MM.1S (cell line): ENCODE measurements at regions not wholly inside any gene's neighbourhood (a gene's known extent, or its start where the extent isn't known, plus 50 kb on each side); places are given as distances from the start of the nearest gene placed in this dataset.

Experiments used
- DNase-seq: peaks from one replicate; pipeline ENCODE4 v3.0.0-alpha.2; 2015
- H2AFZ ChIP-seq: fragments of 300-600 bp; sonication (generic); 2 replicates; pipeline ENCODE4 v1.6.0; 2016; ENCODE audit warnings: antibody characterized with exemption, low read length
- H3F3A ChIP-seq: fragments of 300-600 bp; sonication (generic); 2 replicates; pipeline ENCODE4 v1.6.1; 2016; ENCODE audit warnings: mild to moderate bottlenecking, antibody characterized with exemption, low read length, moderate library complexity, mixed read lengths; ENCODE audit not compliant: insufficient read depth
- H3K27ac ChIP-seq: fragments of 300-600 bp; sonication (generic); 2 replicates; pipeline ENCODE4 v1.5.1; 2016; ENCODE audit warnings: mild to moderate bottlenecking, low read length
- H3K27me3 ChIP-seq: fragments of 300-600 bp; sonication (generic); replicated peaks from 2 replicates; pipeline ENCODE4 v1.6.0; 2016; ENCODE audit warnings: low read length; ENCODE audit not compliant: insufficient read depth
- H3K36me3 ChIP-seq: fragments of 300-600 bp; sonication (generic); replicated peaks from 2 replicates; pipeline ENCODE4 v1.6.1; 2016; ENCODE audit warnings: mild to moderate bottlenecking, low read length, mixed read lengths; ENCODE audit not compliant: insufficient read depth
- H3K4me1 ChIP-seq: fragments of 300-600 bp; sonication (generic); 2 replicates; pipeline ENCODE4 v1.6.1; 2016; ENCODE audit warnings: low read length, mixed read lengths
- H3K4me2 ChIP-seq: fragments of 300-600 bp; sonication (generic); 2 replicates; pipeline ENCODE4 v1.6.0; 2016; ENCODE audit warnings: low read depth, low read length
- H3K4me3 ChIP-seq: fragments of 300-600 bp; sonication (generic); 2 replicates; pipeline ENCODE4 v1.5.1; 2016; ENCODE audit warnings: low read length, mixed read lengths
- H3K79me2 ChIP-seq: fragments of 300-600 bp; sonication (generic); 2 replicates; pipeline ENCODE4 v1.6.1; 2016; ENCODE audit warnings: mixed run types, low read length, mixed read lengths
- H3K9ac ChIP-seq: fragments of 300-600 bp; sonication (generic); 2 replicates; pipeline ENCODE4 v1.6.1; 2016; ENCODE audit warnings: low read length, mixed read lengths
- H3K9me2 ChIP-seq: fragments of 300-600 bp; sonication (generic); replicated peaks from 2 replicates; pipeline ENCODE4 v1.6.1; 2016; ENCODE audit warnings: mild to moderate bottlenecking, low read length, mixed read lengths; ENCODE audit not compliant: insufficient read depth
- H3K9me3 ChIP-seq: fragments of 300-600 bp; sonication (generic); replicated peaks from 2 replicates; pipeline ENCODE4 v1.6.1; 2016; ENCODE audit warnings: mild to moderate bottlenecking, low read length, mixed read lengths; ENCODE audit not compliant: insufficient read depth
- H4K20me1 ChIP-seq: fragments of 300-600 bp; sonication (generic); 2 replicates; pipeline ENCODE4 v1.6.1; 2016; ENCODE audit warnings: mild to moderate bottlenecking, low read length, moderate library complexity, mixed read lengths; ENCODE audit not compliant: insufficient read depth
- CTCF ChIP-seq: fragments of 300-600 bp; sonication (generic); IDR thresholded peaks from 2 replicates; pipeline ENCODE4 v1.5.1; 2016; ENCODE audit warnings: antibody characterized with exemption, low read length, mixed read lengths
- EZH2 ChIP-seq: fragments of 300-600 bp; sonication (generic); optimal IDR thresholded peaks from 2 replicates; pipeline ENCODE3; 2017; ENCODE audit warnings: low read depth, mild to moderate bottlenecking, antibody characterized with exemption, low read length, mixed read lengths
- EZH2phosphoT487 ChIP-seq: fragments of 300-600 bp; sonication (generic); IDR thresholded peaks from 2 replicates; pipeline ENCODE4 v1.6.1; 2018; ENCODE audit warnings: antibody characterized with exemption, low read length

GRCh38 chr5:68134669-68135313 is 80.8 kb upstream of the PIK3R1 start:
- Histone ChIP-seq H3K4me3 (no peak overlapping the region), H3K79me2 (no peaks in the 10 kb centered on the region), H3K9me3 (no peaks in the 10 kb centered on the region), H3F3A (no peaks in the 10 kb centered on the region), H3K36me3 (no peaks in the 10 kb centered on the region), H3K9ac (no peak overlapping the region), H3K4me2 (no peak overlapping the region), H3K4me1 (peaks cover 11% of the 10 kb centered on the region), H4K20me1 (no peaks in the 10 kb centered on the region), H3K27ac (no peak overlapping the region), H2AFZ (no peak overlapping the region), H3K9me2 (no peaks in the 10 kb centered on the region), H3K27me3 (no peaks in the 10 kb centered on the region)
- no peak for DNase-seq
- TF ChIP-seq EZH2phosphoT487 = no peak
- TF ChIP-seq EZH2 = no peak
- TF ChIP-seq CTCF = no peak

- TF ChIP-seq CTCF = no peak
- no peak for TF ChIP-seq EZH2
These were observed 81.4 kb upstream of the PIK3R1 start for GRCh38 chr5:68134033-68134668.

GRCh38 chr5:68130253-68130652 is 85.3 kb upstream of the PIK3R1 start:
- TF ChIP-seq EZH2phosphoT487 (no peak), EZH2 (no peak), CTCF (no peak)
- DNase-seq = no peak
- no peaks in the 10 kb centered on the region for H3K9me2 ChIP-seq

More at GRCh38 chr5:68134033-68134668, 81.4 kb upstream of the PIK3R1 start:
- Histone ChIP-seq H3K4me2 (no peak overlapping the region), H2AFZ (no peak overlapping the region), H3K27ac (no peak overlapping the region), H3F3A (no peaks in the 10 kb centered on the region), H3K36me3 (no peaks in the 10 kb centered on the region), H3K4me1 (peaks cover 11% of the 10 kb centered on the region), H3K9ac (no peak overlapping the region), H4K20me1 (no peaks in the 10 kb centered on the region), H3K9me2 (no peaks in the 10 kb centered on the region), H3K27me3 (no peaks in the 10 kb centered on the region), H3K9me3 (no peaks in the 10 kb centered on the region), H3K79me2 (no peaks in the 10 kb centered on the region), H3K4me3 (no peak overlapping the region)
- DNase-seq = no peak

More at GRCh38 chr5:68130253-68130652, 85.3 kb upstream of the PIK3R1 start:
- Histone ChIP-seq H3K9ac (no peak overlapping the region), H2AFZ (no peak overlapping the region), H3K4me1 (no peaks in the 10 kb centered on the region), H4K20me1 (no peaks in the 10 kb centered on the region), H3K4me3 (no peak overlapping the region), H3K27ac (no peak overlapping the region), H3F3A (no peaks in the 10 kb centered on the region), H3K4me2 (no peak overlapping the region), H3K9me3 (no peaks in the 10 kb centered on the region), H3K36me3 (no peaks in the 10 kb centered on the region), H3K79me2 (no peaks in the 10 kb centered on the region), H3K27me3 (no peaks in the 10 kb centered on the region)
